Inflammatory macrophage (primary cell): ENCODE measurements at regions not wholly inside any gene's neighbourhood (a gene's known extent, or its start where the extent isn't known, plus 50 kb on each side); places are given as distances from the start of the nearest gene placed in this dataset.
"Not testable (repeated sequence)": the region's sequence is repeated elsewhere in the genome, so short reads cannot be mapped to it uniquely, and the experiment has no call there.

Experiments used
- DNase-seq, 2 donors: peaks; one replicate each; pipeline ENCODE4 v3.0.0-alpha.2; 2020 to 2022

DNA sequence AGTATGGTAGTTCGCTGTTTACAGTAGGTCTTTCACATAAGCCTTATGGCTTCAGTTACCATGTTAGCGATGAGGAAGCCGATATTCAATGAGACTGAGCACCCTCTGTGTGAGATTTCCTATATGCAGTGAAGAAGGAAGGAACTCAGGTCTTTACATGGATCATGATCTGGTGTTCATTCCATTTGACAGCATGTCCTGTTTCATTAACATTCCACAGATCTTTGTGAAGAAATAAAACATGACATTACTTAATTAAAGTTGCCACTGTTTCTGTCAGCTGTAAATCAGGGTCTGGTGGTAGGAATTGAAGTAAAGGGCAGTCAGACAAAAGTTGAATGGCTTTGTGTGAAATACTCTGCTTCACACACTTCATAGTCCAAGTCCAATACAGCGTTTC, 768.6 kb downstream of the ZPLD1 start:
- no peak for DNase-seq

DNA sequence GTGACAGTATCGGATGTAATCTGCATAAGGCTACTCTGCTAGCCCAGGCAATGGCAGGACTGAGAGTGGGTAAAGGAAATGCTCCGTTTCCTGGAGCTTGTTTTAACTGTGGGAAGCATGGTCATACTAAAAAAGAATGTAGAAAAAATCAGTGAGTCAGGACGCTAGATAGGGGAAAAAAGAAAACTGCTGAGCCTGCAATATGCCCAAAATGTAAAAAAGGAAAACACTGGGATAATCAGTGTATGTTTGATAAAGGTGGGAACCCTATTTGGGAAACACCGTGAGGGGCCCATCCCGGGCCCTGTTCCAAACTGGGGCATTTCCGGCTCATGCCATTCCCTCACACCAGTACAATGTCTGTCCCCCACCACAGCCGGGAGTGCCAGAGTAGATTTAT, 775.8 kb downstream of the ZPLD1 start:
- no peak for DNase-seq

DNA sequence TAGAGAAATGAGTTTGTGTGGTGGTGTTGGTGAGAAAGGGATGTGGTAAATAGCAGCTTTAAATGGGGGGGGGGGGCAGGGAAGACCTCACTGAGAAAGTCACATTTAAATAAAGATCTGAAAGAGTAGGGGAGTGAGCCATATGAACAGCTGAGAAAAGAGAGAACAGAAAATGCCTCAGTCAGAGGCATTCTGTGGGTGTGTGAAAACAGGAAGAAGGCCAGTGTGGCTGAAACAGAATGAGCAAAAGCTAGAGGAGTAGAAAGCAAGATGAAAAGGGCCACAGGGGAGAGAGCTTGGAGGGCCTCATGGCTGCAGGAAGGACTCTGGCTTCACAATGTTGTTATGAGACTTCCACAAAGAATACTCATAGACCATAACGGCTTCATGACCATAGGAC, 783.3 kb downstream of the ZPLD1 start:
- no peak for DNase-seq

DNA sequence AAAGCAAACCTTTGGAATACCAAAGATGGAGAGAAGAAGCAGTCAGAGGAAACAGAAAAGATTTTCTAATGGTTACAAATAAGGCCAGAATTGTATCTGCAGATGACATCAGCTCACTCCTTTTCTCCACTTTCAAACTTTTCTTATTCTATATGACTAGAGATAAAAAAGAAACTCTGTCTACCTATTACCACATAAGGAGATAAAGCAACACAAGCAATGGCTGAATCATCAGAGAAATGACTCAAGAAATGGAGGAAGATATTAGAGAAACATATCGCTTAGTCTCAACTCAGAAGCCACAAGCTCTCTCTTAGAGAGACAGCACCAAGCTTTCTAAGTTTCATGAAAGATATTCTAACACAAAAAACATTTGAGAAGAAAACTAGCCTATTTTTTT, 784.0 kb downstream of the ZPLD1 start:
- no peak for DNase-seq

DNA sequence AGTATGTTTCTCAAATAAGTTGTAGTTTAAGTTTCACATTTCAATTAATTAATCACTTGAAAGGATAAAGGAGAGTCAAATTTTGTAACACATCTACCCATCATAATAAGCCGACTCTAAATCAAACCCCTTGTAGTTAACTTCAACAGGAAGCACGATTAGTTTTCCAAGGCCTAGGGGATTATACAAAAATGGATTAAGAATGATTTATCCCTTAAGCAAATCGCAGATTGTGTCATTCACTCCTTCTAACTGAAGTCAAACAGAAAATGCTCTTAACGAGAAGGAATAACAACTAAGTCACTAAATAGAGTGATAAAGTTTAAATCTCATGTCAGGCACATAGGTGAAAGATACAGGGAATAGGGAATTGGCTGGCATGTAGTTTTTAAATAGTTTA, 792.8 kb downstream of the ZPLD1 start:
- DNase-seq, result no peak

DNA sequence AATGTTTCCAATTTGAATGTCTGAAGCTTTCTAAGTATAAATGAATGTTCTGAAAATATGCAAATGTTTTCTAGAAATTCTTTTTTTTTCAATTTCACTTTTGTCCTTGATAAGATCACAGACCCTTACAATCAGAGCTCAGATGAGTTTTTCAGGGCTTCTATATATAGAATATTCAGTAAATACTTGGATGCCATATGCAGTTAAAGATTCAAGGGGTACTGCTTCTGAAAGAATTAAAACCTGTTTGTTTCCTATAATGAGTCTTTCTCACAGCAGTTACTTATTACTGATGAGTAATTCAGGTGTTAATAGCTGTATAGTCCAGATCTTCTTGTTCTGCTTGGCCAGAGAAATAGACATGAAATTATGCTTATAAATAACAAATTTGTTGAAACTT, 812.6 kb downstream of the ZPLD1 start:
- DNase-seq, result no peak

DNA sequence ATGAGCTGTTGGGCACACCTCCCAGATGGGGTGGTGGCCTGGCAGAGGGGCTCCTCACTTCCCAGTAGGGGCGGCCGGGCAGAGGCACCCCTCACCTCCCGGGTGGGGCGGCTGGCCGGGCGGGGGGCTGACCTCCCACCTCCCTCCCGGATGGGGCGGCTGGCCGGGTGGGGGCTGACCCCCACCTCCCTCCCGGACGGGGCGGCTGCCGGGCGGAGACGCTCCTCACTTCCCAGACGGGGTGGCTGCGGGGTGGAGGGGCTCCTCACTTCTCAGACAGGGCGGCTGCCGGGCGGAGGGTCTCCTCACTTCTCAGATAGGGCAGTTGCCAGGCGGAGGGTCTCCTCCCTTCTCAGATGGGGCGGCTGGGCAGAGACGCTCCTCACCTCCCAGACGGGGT, 820.0 kb downstream of the ZPLD1 start:
- DNase-seq, result not testable (repeated sequence)

DNA sequence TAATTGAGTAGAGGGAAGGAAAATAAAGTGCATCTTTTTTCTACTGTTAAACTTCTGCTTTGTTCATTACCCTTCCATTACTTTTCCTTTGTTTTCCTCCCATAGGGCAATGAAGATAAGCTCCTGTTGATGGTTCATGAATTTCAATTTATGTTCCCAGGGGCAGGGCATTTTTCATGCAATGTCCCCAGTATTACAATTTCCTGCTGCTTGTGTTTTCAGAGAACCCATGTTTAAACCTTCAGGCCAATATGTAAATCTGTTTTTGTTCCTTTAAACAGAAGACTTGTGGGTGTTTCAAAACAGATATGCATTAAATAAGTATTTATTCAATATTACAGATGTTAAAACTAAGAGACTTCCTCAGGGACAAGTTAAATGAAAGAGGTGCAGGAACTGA, 834.5 kb downstream of the ZPLD1 start:
- no peak for DNase-seq

DNA sequence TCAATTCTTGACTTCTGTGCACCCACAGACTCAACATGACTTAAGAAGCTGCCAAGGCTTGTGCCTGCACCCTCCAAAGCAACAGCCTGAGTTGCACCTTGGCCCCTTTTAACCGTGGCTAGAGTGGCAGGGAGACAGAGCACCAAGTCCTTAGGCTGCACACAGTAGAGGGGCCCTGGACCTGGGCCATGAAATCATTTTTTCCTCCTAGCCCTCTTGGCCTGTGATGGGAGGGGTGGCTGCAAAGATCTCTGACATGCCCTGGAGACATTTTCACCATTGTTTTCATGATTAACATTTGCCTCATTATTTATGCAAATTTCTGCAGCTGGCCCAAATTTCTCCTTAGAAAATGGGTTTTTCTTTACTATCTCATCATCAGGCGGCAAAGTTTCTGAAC, 836.8 kb downstream of the ZPLD1 start:
- no peak for DNase-seq

DNA sequence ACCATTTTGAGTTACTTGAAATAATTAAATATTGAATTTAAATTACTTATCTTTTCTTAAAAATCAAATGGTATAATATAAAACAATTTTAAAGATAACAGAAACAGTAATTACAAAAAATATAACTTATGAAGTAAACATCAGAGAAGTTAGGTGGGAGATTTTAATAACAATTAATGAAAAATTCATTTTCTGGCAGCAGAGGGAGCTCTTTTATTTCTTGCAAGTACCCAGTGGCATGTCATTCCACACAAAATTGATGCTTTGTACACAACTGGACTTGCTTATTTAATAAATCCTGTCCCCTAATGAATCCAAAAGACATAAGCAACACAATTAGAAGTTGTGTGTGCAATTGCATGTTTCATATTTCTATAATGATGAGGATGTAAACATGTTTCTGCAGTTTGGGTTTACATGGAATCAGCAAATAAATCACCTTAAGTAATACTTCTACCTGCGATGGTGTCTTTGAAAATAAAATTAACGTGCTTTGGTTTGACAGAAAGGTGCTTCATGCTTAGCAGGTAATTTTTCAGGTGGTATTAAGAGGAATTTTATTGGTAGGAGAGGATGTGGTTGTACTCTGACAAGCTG, 861.3 kb downstream of the ZPLD1 start:
- peak in 1 of 2 donors; percentile 4 for DNase-seq

DNA sequence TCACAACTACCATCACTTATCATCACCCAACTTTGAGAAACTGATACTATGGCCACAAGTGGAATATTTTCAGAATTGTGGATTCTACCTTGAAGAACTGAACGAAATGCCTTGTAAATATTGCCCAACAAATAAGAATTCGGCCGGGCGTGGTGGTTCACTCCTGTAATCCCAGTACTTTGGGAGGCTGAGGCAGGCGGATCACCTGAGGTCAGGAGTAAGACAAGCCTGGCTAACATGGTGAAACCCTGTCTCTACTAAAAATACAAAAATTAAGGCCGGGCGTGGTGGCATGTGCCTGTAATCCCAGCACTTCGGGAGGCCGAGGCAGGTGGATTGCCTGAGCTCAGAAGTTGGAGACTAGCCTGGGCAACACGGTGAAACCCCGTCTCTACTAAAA, 862.7 kb downstream of the ZPLD1 start:
- DNase-seq, result not testable (repeated sequence)

DNA sequence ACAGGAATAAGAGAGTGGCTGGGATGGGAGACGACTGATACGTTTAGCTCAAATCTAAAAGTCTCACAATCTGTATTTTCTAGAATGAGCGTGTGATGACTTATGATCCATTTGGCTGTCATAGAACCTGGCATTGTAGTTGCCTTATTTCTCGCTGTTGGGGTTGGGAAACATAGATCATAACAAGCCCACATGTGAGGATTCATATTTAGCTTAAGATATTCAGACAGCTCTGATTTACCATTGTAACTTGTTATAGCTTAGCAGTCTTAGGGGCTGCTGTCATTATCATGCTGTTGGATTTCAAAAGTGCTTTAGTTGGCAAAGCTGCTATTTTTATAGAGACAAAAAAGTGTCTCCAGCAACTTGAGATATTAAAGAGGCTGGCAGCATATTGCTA, 871.3 kb downstream of the ZPLD1 start:
- DNase-seq, result no peak

DNA sequence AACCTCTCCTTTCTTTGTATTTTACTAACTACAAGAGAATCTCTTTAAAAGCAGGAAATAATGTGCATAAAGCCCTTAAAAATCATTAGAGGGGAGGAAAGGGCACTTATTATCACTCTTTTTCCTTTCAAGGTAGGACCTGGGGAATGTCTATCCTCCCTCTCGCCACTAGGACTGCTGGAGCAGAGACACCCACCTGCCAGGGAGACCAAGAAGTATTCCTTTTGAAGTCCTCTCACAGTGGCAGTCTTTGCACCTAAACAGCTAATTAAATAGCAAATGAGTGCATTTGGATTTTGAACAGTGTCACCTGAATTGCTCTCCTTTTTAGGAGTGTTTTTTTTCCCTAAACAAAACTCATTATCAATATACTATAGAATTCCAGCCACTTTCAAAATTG, 874.1 kb downstream of the ZPLD1 start:
- no peak for DNase-seq

DNA sequence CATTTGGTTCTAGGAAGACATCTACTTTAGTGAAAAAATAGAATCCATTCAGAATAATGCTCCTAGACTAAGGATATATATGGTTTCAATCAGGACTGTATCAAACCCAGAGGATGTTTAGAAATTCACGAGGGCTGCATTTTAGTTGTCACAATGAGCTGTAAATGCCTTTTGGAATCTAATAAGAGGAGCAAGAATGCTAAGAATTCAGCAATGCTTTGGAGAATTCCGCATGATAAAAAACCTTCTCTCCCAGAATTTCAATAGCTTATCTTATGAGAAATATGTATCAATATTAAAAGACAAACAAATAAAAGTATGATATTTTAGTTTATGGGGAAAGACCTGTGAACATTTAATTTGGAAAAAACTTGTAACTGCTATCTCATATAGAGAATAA, 885.1 kb downstream of the ZPLD1 start:
- no peak for DNase-seq

DNA sequence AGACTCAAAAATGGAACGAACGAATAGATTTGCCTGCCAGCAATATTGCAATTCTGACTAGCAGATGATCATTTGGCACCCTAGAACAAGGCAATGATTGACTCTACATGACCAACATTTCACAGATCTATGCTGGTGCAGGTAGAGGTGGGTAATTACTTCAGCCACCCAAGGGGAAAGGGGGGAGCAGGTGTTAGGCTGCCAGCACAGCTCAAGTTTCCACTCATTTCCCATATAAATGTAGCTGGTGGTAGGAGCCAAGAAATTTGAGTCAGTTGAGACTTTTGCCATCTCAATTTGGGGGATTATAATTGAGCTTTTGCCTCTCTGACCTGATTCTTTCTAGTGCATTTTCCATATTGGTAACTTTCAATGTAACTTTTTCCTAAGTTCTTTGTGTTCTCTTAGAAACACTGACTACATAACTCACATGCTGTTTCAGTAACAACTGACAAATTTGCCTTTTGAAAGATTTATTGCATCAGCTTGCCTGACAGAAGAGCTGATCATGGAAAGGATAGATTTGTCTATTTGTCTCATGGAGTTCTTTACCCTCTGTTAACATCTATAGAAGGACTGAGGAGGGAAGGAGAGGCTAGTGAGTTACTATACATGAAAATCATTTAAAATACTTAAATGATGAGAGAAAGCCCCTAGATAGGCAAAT, 902.5 kb downstream of the ZPLD1 start:
- DNase-seq, result no peak

DNA sequence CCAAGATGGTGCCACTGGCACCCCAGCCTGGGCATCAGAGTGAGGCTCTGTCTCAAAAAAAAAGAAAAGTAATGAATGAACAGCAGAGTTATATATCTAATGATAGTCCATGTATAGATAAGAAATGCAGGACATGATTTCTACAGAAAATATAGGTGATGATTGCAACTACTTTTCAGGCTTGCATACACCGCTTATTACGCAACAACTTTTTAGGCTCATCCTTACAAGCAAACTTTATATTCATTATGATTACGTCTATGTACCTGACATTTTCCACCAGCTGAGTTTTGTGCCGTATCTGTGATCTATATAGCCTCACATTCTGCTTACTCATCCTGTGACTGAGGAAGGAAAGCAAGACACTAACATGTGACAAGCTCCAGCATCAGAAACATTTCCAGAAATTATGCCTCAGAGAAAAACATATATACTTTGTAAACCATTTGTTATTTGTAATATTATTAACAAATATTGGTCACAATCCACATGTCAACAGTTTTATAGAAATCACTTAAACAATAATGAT, 906.3 kb downstream of the ZPLD1 start:
- DNase-seq, result no peak

DNA sequence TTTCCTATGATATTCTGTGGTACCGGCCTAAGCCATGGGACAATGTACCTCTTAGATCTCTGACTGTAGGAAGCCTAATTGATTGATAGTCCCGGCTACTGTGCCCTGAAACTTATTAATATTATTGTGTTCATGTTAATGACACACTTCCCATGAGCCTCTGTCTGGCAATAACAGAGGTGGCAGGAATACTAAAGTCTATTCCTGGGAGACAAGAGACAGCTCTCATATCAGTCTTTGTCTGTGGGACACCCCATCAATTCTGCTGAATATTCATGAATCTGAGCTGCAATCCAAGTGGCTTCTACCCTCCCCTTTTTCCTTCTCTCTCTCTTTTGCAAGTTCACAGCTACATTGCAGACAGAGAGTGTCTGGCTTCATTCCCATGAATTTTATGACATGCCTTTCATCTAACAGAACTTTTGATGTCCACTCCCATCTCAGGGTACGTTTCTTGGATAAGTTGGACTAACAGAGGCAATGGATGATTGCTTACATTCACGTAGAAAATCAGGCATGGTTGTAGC, 907.5 kb downstream of the ZPLD1 start:
- no peak for DNase-seq

DNA sequence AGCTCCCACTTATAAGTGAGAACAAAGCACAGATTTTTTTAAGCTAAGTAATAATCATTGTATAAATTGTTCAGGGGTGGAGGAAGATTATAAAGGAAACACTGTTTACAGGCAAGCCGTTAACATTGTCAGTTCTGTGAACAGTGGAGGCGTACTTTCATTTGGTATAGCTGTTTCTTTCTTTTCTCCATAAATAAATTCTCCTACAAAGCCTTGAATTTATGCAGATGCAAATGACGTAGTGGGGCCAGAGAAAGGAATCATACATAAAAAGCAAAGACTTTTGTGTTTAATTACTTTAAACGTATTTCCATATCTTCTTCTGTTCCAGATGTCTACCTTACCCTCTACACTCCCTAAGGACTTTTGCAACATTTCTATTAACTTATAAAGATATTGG, 914.9 kb downstream of the ZPLD1 start:
- no peak for DNase-seq

DNA sequence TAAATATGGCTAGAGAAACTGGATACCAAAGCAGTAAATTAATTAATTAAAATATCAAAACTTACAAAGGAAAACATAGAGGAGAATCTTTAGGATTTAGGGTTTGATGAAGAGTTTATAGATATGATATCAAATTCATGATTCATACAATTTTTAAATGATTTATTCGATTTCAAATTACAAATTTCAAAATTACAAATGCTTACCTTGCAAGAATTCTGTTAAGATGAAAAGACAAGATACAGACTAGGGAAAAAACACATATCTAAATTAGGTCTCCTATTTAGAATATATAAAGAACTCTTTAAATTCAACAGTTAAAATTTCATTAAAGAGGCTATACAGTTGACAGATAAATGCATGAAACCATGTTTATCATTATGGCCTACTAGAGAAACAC, 930.7 kb downstream of the ZPLD1 start:
- DNase-seq, result no peak

DNA sequence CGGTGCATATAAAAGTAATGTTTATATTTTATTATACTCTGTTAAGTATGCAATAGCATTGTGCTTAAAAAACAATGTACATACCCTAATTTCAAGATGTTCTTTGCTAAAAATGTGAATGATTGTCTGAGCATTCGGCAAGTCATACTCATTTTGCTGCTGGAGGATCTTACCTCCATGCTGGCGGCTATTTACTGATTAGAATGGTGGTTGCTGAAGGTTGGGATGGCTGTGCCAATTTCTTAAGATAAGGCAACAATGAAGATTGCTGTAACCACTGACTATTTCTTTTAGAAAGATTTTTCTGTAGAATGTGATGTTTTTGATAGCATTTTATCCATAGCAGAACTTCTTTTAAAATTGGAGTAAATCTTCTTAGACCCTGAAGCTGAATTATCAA, 932.7 kb downstream of the ZPLD1 start:
- DNase-seq, result no peak

DNA sequence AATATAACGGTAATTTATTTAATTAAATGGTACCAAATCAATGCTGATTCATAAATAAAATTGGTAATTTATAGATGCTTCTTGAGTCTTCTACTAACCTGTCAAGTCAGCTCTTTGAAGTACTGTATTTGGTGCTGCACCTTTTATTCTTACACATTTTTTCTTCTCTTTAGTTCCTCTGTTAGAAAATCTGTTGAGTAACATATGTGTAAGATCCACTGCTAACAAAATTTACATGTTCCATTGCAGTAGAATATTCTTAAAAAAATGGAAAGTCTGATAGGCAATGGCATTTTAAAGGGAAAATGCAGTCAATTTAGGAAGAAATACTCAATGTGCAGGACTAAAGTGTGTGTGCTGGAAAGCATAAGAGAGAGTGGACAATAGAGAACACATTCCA, 936.6 kb downstream of the ZPLD1 start:
- no peak for DNase-seq

DNA sequence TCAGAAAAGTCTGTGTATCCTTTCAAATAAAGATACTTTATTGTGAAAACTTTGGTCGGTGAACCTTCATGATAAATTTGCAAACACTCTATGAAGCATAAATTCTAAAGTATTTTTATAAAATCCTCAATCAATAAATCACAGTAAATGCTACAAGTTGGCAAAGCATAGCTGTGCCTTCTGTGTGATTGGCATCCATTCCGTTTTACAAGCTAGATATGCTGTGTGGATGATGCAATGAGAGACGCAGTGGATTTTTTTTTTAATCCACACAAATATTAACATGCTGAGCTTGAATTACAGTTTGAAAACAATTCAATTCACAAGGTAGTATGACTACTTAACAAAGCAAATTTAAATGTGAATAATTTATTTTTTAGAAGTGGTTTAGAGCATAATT, 937.2 kb downstream of the ZPLD1 start:
- no peak for DNase-seq

DNA sequence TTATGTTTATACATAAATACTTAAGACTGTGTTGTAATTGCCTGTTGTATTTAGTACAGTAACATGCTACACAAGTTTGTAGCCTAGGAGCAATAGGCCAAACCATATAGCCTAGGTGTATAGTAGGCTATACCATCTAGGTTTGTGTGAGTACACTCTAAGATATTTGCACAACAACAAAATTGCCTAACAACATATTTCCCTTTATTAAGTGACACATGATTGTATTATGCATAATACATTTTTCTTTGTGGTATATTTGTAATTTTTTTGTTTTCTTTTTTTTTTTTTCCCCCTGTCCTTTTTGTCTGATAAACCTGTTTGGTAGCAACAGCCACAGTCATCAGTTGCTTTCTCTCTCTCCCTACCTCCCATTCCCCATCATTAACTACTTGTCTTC, 945.6 kb downstream of the ZPLD1 start:
- DNase-seq, result no peak

DNA sequence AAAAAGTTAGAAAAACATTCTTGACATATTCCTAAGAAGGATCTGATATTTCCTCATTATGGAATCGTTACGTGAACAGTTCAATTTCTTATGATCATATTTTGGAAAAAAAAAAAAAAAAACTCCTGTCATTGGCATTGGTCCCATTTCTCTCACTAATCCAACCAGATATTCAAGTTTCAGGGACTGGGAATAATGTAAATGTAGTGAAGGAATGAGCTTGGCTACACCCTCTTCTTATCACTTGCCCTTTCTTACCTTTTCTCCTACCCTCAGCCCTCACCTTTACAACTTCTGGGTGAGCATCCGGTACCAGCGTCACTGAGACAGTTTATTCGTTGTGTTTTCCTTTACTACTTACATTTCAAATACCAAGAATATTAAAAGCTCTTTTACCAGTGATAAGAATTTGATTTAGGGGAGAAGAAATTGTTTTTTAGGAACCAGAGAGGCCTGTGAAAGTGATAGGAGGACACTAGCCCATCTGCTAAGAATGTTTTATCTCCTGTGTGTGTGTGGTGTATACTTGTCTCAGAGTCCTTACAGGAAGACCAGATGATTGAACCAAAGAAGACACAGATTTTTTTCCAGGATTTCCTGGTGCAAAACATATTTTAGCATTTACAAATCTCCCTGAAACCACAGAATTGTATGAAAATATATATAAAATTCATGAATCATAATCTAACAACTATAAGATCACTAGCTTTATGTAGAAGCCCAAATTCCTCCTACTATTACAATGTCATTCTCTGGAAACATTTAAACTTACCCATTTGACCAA, 946.7 kb downstream of the ZPLD1 start:
- DNase-seq, result no peak
